Stimulated activated CD8-positive, alpha-beta memory T cell treated with anti-CD3 and anti-CD28 coated beads, Interleukin-7, amount 100 ng/mL, for 1 hour (primary cell): ENCODE measurements at regions not wholly inside any gene's neighbourhood (a gene's known extent, or its start where the extent isn't known, plus 50 kb on each side); places are given as distances from the start of the nearest gene placed in this dataset.

Experiments used
- DNase-seq, 2 donors: peaks; one replicate each; pipeline ENCODE4 v3.0.0-alpha.2; 2020; ENCODE audit warnings: low read depth in 2 of 2

GRCh38 chr6:139923964-139924475 is 549.6 kb upstream of the CITED2 start:
- no peak for DNase-seq

DNA sequence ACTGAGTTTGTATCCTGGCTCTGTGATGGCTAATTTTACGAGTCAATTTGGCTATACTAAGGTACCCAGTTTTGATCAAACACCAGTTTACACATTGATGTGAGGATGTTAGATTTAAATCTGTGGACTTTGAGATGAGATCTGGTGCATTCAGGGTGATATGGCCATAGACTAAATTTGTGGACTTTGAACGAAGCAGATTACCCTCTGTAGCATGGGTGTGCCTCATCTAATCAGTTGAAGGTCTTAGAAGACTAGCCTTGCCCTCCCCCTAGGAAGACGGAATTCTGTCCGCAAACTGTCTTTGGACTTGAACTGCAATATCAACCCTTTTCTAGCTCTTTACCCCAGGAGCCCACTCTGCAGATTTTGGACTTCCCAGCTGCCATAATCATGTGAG is 547.8 kb upstream of the CITED2 start:
- no peak for DNase-seq

- no peak for DNase-seq
Measured at GRCh38 chr6:139920776-139921100, 546.3 kb upstream of the CITED2 start.

GRCh38 chr6:139920027-139920775 is 545.8 kb upstream of the CITED2 start:
- DNase-seq = no peak

DNA sequence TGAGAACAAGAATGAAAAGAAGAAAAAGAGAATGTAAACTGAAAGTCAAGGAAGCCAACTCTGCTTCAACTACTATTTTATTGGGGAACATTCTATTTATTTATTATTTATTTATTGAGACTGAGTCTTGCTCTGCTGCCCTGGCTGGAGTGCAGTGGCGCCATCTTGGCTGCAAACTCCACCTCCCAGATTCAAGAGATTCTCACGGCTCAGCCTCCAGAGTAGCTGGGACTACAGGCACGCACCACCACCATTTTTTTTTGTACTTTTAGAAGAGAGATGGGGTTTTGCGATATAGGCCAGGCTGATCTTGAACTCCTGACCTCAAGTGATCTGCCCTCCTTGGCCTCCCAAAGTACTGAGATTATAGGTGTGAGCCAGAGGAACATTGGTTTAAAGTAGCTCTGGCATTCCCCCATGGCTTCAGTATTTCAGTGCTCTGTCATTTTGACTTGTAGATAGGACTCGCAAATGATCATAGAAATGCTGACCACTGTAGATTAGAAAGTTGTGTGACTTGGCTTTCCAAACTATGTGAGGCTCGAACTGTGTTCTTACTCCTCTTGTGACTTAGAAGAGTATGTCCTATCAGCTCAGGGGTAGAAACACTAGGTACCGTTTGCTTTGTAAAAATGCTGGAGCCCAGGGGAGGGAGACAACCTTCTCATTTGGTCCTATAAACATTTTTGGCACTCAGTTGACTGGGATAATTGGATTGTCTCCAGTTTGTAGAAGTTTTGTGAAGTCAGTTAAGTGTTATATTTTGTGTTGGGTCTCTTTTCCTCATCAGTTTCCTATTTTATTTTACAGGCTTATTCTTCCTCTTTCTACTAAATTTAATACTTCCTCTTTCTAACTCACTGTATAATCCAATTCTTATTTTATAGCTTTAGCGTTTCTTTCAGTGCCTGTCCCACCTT is 544.9 kb upstream of the CITED2 start:
- DNase-seq = no peak

GRCh38 chr6:139917951-139918630 is 543.6 kb upstream of the CITED2 start:
- DNase-seq = no peak

GRCh38 chr6:139914910-139915309 is 540.5 kb upstream of the CITED2 start:
- DNase-seq = no peak

DNA sequence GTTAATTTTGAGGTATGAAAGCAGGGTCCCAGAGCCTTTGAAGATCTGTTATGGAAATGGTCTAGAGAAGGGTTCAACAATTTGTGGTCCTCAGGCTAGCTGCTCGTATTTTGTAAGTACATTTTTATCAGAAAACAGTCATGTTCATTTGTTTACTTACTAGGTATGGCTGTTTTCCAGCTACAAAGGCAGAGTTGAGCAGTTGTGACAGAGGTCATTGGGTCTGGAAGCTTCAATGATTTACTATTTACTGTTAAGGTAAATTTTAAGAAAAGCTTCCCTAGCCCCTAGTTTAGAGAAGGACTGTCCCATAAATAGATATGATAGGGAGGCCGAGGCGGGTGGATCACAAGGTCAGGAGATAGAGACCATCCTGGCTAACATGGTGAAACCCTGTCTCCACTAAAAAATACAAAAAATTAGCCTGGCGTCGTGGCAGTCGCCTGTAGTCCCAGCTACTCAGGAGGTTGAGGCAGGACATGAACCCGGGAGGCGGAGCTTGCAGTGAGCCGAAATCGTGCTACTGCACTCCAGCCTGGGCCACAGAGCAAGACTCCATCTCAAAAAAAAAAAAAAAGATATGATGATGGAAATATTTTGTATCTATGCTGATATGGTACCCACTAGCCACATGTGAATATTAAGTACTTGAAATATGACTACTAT is 538.4 kb upstream of the CITED2 start:
- no peak for DNase-seq

- DNase-seq = no peak
Measured at GRCh38 chr6:139909992-139910391, 535.5 kb upstream of the CITED2 start.

DNA sequence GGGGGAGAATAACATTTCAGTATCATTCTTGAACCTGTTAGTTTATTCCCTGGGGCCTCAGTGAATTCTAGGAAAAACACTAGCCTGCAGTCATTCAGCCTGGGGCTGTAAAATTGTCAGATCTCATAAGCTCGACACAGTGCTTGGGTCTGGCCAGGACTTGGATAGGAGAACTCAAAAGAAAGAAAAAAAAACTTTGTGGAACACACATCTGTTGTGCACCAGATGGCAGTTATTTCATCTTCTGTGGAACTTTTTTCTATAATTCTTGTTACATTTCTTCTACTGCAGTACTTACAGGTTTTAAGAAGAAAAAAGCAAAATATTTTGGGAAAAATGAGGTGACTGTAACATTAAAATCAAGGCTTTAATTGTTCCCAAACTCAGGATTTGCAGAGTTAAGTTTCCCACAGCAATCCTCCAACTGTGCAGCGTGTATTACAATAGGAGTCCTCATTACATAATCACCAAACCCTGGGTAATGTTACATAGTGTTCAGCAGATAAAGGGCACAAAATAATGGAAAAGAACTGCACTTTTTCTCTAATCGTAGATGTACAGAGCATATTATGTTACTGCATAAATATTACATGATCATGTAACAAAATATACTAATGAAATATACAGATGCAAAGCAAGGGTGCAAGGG is 531.1 kb upstream of the CITED2 start:
- DNase-seq = no peak

GRCh38 chr6:139904568-139904967 is 530.1 kb upstream of the CITED2 start:
- no peak for DNase-seq

GRCh38 chr6:139904158-139904533 is 529.7 kb upstream of the CITED2 start:
- DNase-seq = no peak

- DNase-seq = no peak
Measured at GRCh38 chr6:139903411-139904157, 529.1 kb upstream of the CITED2 start.

DNA sequence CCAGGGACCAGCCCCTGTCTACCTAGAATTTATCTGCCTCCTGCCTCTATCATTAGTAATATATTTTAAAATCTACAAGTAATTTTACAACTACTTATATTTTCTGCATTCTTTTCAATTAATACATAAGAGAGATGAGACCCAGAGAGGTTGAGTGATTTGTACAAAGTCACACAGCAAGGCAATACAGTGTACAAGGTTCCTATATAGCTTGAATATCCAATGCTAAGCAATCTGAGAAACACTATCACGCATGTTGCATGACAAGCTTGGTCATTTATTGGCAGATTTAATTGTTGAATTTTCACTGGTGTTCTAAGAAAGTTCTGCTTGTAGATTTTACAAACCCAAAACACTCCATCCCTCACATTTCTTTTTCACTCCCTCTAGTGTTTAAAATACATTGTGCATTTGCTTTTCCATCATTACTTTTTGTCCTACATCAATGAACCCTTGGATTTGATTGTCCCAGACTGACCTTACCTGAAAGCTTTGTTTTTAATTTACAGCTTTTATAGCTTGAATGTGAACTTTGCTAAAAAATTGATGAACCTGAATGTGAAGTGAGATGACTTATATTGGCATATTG is 520.9 kb upstream of the CITED2 start:
- DNase-seq = no peak

DNA sequence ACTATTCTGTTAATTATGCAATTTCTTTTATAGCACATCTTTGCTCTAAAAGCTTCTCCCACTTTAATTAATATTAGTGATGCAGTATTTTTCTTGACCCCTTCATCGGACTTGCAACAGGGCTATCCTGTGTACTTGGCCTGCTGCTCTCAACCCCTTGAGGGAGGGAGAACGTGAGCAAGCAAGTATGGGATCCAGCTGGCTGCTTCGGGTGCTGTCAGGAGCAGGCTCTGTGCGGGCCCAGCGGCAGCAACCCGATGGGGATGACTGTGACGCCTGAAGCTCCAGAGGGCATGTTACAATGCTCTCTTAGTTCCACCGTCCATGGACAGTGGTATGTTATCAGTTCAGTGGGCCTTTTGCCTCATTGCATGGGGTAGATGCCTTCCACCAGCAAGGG is 519.8 kb upstream of the CITED2 start:
- DNase-seq = no peak

DNA sequence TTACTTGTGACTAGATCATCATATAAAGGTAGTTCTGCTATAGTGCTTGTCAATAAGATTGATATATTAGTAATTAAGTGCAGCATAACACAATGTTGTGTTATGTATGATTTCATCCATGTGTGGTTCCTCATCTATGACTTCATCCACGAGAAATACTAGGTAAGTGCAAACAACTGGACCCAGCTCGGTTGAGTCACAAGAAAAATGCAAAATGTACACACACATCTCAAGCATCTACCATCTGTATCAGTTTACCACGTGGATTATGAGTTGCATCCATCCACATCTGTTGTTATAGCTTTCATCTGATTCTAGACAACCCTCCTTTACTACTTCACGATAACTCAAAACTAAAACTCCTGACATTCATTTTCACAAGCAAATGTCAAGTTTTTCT is 517.0 kb upstream of the CITED2 start:
- DNase-seq = no peak

DNA sequence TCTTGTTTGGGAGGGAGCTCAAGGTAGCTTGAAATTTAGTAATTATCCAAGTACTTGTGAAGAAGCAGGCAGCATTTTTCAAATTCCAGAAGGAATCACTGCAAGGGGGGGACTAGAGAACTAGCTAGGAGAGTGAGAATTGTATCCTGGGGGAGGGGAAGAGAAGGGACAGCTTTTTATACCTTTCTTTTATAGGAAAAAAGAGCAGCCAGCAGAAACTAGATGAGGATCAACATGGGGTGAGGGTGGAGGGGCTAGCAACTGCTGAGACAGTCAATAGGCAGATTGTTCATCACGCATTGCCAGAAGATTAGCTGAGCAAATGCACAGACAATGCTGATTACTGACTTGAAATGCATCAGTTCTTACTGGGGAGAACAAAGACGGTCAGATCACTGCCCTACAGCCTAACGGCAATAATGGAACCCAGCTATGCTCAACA is 514.3 kb upstream of the CITED2 start:
- DNase-seq = no peak

- no peak for DNase-seq
Measured at GRCh38 chr6:139887275-139887674, 512.8 kb upstream of the CITED2 start.

GRCh38 chr6:139886396-139886795 is 511.9 kb upstream of the CITED2 start:
- no peak for DNase-seq

DNA sequence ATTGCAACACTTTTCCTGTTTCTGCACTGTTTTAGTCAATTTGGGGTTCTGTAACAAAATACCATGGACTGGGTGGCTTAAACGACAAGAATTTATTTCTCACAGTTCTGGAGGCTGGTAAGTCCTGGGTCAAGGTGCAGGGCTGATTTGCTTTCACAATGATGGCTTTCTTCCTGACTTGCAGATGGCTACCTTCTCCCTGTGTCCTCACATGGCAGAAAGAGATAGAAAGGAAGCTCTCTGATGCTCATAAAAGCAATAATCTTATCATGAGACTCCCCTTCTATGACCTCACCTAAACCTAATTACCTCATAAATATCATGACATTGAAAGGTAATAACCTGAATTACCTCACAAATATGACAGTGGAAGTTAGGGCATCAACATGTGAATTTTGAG is 511.5 kb upstream of the CITED2 start:
- DNase-seq = no peak
